ENCODE measurements at regions not wholly inside any gene's neighbourhood (a gene's known extent, or its start where the extent isn't known, plus 50 kb on each side); places are given as distances from the start of the nearest gene placed in this dataset.
"Not testable (repeated sequence)": the region's sequence is repeated elsewhere in the genome, so short reads cannot be mapped to it uniquely, and the experiment has no call there.

GRCh38 chr3:72627271-72627670 lies 221.0 kb downstream of the SHQ1 start:
- no peak for DNase-seq (ENCODE audit: low read depth)

- no peak for DNase-seq (ENCODE audit: low read depth)
These were observed 222.5 kb downstream of the SHQ1 start for GRCh38 chr3:72625602-72626337.

- no peak for DNase-seq (ENCODE audit: low read depth)
These were observed 223.6 kb downstream of the SHQ1 start for GRCh38 chr3:72624656-72625055.

- DNase-seq (ENCODE audit: low read depth) = no peak
These were observed 229.5 kb downstream of the SHQ1 start for GRCh38 chr3:72618739-72619138.

- DNase-seq (ENCODE audit: low read depth) = no peak
These were observed 230.7 kb downstream of the SHQ1 start for GRCh38 chr3:72617424-72618024.

- no peak for DNase-seq (ENCODE audit: low read depth)
These were observed 232.5 kb downstream of the SHQ1 start for GRCh38 chr3:72615776-72616175.

GRCh38 chr3:72615182-72615581 lies 233.1 kb downstream of the SHQ1 start:
- DNase-seq (ENCODE audit: low read depth) = no peak

- DNase-seq (ENCODE audit: low read depth) = no peak
These were observed 233.7 kb downstream of the SHQ1 start for GRCh38 chr3:72614394-72615074.

GRCh38 chr3:72613871-72614270 lies 234.4 kb downstream of the SHQ1 start:
- no peak for DNase-seq (ENCODE audit: low read depth)

- not testable (repeated sequence) for DNase-seq (ENCODE audit: low read depth)
These were observed 239.1 kb downstream of the SHQ1 start for GRCh38 chr3:72609114-72609513.

- no peak for DNase-seq (ENCODE audit: low read depth)
These were observed 242.0 kb downstream of the SHQ1 start for GRCh38 chr3:72606005-72606800.

- no peak for DNase-seq (ENCODE audit: low read depth)
These were observed 243.9 kb downstream of the SHQ1 start for GRCh38 chr3:72604328-72604727.

- DNase-seq (ENCODE audit: low read depth) = no peak
These were observed 246.1 kb downstream of the SHQ1 start for GRCh38 chr3:72601983-72602750.

- no peak for DNase-seq (ENCODE audit: low read depth)
These were observed 247.2 kb downstream of the SHQ1 start for GRCh38 chr3:72601060-72601459.

GRCh38 chr3:72597756-72598195 lies 250.5 kb downstream of the SHQ1 start:
- no peak for DNase-seq (ENCODE audit: low read depth)

GRCh38 chr3:72597043-72597442 lies 251.2 kb downstream of the SHQ1 start:
- DNase-seq (ENCODE audit: low read depth) = no peak

- no peak for DNase-seq (ENCODE audit: low read depth)
These were observed 252.2 kb downstream of the SHQ1 start for GRCh38 chr3:72595927-72596610.

GRCh38 chr3:72595376-72595775 lies 252.9 kb downstream of the SHQ1 start:
- no peak for DNase-seq (ENCODE audit: low read depth)

GRCh38 chr3:72594615-72595215 lies 253.5 kb downstream of the SHQ1 start:
- DNase-seq (ENCODE audit: low read depth) = no peak

GRCh38 chr3:72593881-72594397 lies 254.3 kb downstream of the SHQ1 start:
- DNase-seq (ENCODE audit: low read depth) = no peak

Data from forelimb muscle (tissue), 1 donor.